K562 (cell line): ENCODE measurements at regions not wholly inside any gene's neighbourhood (a gene's known extent, or its start where the extent isn't known, plus 50 kb on each side); places are given as distances from the start of the nearest gene placed in this dataset.

Experiments used
- ATAC-seq: fragments of 200-7000 bp; cut with Tn5 transposase; 3 replicates; pipeline ENCODE4 v1.9.1; 2020; ENCODE audit warnings: moderate library complexity
- BruUV-seq: library from RNA; stranded (reverse); fragments of 400-500 nt; replicated peaks from 2 replicates; lab custom pipeline; 2021; lab: Mats Ljungman, UMichigan
- CTCF ChIA-PET: fragments of 300-600 bp; formaldehyde crosslinking; extraction: SDS; loops from one replicate; lab custom pipeline; 2021; ENCODE audit warnings: low intra/inter-chr PET ratio; lab: Yijun Ruan, JAX
- POLR2A ChIA-PET: fragments of 300-600, 350-650 bp; sonication (Branson Sonifier 250); formaldehyde crosslinking; extraction: SDS; loops from one replicate; lab custom pipeline; 2021; ENCODE audit warnings: antibody characterized with exemption, inconsistent platforms; lab: Yijun Ruan, JAX
- DNase-seq, 4 experiments: peaks; one replicate each; pipeline versions ENCODE4 v3.0.0 to v3.0.0-alpha.2; 2011 to 2018; ENCODE audit warnings: low spot score in 3 of 4, mixed read lengths in 3 of 4; ENCODE audit errors: extremely low read depth in 1 of 4
- FAIRE-seq: peaks from 2 replicates; lab custom pipeline; 2011; peaks lifted over from hg19 to GRCh38; lab: Jason Lieb, UNC
- H2AFZ ChIP-seq: 2 replicates; pipeline ENCODE4 v1.6.0; 2011; ENCODE audit warnings: low read depth, low read length, control low read depth, inconsistent platforms
- H3K27ac ChIP-seq: fragments of 200-600 bp; 3 replicates; pipeline ENCODE4 v1.8.0; 2011; ENCODE audit warnings: low read depth, mild to moderate bottlenecking, control low read depth, inconsistent platforms, low read length, moderate library complexity, mixed read lengths; ENCODE audit errors: extremely low read depth
- H3K27me3 ChIP-seq, 2 experiments: fragments of 300-600 bp in 1 of 2; 2 replicates in 1 of 2; 3 replicates in 1 of 2; pipeline versions ENCODE4 v1.6.0 to v1.8.0; 2011; ENCODE audit warnings: inconsistent platforms in 2 of 2, low read length in 2 of 2, mild to moderate bottlenecking in 1 of 2, mixed read lengths in 1 of 2, moderate library complexity in 1 of 2; ENCODE audit not compliant: control insufficient read depth in 2 of 2, insufficient read depth in 2 of 2
- H3K36me3 ChIP-seq: fragments of 300-600 bp; 3 replicates; pipeline ENCODE4 v1.8.0; 2011; ENCODE audit warnings: mild to moderate bottlenecking, low read length, inconsistent platforms; ENCODE audit not compliant: control insufficient read depth, insufficient read depth
- H3K4me1 ChIP-seq, 2 experiments: fragments of 200-600 bp in 1 of 2; replicated peaks in 1 of 2; 2 replicates in 1 of 2; 3 replicates in 1 of 2; pipeline versions ENCODE4 v1.5.1 to v1.8.0; 2011; ENCODE audit warnings: inconsistent platforms in 2 of 2, low read length in 2 of 2, mild to moderate bottlenecking in 1 of 2, mixed read lengths in 1 of 2, moderate library complexity in 1 of 2; ENCODE audit not compliant: control insufficient read depth in 2 of 2, insufficient read depth in 2 of 2
- H3K4me2 ChIP-seq: 2 replicates; pipeline ENCODE4 v1.6.1; 2011; ENCODE audit warnings: low read length, control low read depth, inconsistent platforms, mixed read lengths; ENCODE audit not compliant: insufficient read depth
- H3K4me3 ChIP-seq: fragments of 200-600 bp; sonication (generic), shearing (Covaris generic); 2 replicates; pipeline ENCODE4 v1.5.1; 2016; ENCODE audit warnings: control low read depth, inconsistent platforms
- H3K79me2 ChIP-seq: fragments of 200-600 bp; 3 replicates; pipeline ENCODE4 v1.8.0; 2011; ENCODE audit warnings: low read length, inconsistent platforms; ENCODE audit not compliant: control insufficient read depth, insufficient read depth
- H3K9ac ChIP-seq, 2 experiments: 2 replicates each; pipeline versions ENCODE4 v1.6.0 to v1.6.1; 2011; ENCODE audit warnings: low read depth in 2 of 2, low read length in 2 of 2, control low read depth in 1 of 2, inconsistent platforms in 1 of 2, mild to moderate bottlenecking in 1 of 2, mixed read lengths in 1 of 2; ENCODE audit not compliant: insufficient read depth in 1 of 2
- H3K9me1 ChIP-seq: one replicate; pipeline ENCODE4 v1.6.0; 2011; ENCODE audit warnings: inconsistent platforms, mild to moderate bottlenecking, low read length, moderate library complexity; ENCODE audit not compliant: control insufficient read depth, insufficient read depth
- H3K9me3 ChIP-seq: replicated peaks from 2 replicates; pipeline ENCODE4 v1.5.1; 2011; ENCODE audit warnings: low read depth, low read length, inconsistent platforms; ENCODE audit not compliant: control insufficient read depth, insufficient read depth
- H4K20me1 ChIP-seq: replicated peaks from 2 replicates; pipeline ENCODE4 v1.6.1; 2011; ENCODE audit warnings: low read length, inconsistent platforms, mixed read lengths; ENCODE audit not compliant: control insufficient read depth, insufficient read depth
- ESRRA ChIP-seq: fragments of 450-650 bp; IDR thresholded peaks from 2 replicates; pipeline ENCODE4 v1.6.1; 2014; ENCODE audit warnings: low read depth, mild to moderate bottlenecking, moderate library complexity, borderline replicate concordance
- MCM5 ChIP-seq: fragments of 450-650 bp; IDR thresholded peaks from 2 replicates; pipeline ENCODE4 v1.6.1; 2016; ENCODE audit warnings: low read depth
- NR2F6 ChIP-seq: fragments of 450-650 bp; formaldehyde crosslinking; IDR thresholded peaks from 2 replicates; pipeline ENCODE4 v1.4.0; 2020; ENCODE audit warnings: mild to moderate bottlenecking
- SIN3A ChIP-seq, 2 experiments: fragments of 150-350 bp in 1 of 2; IDR thresholded peaks; 2 replicates each; pipeline ENCODE4 v1.6.1; 2011 to 2016; ENCODE audit warnings: borderline replicate concordance in 2 of 2, low read depth in 2 of 2, low read length in 2 of 2, mild to moderate bottlenecking in 2 of 2, moderate library complexity in 2 of 2; ENCODE audit not compliant: control insufficient read depth in 1 of 2
- in situ Hi-C: fragments of 300-500 bp; cut with MboI; formaldehyde crosslinking; loops from 4 replicates; pipeline ENCODE4 v1.15.0; 2018; ENCODE audit warnings: inconsistent platforms, mixed read lengths
- intact Hi-C: fragments of 100-400 bp; cut with micrococcal nuclease; formaldehyde crosslinking; loops from 2 replicates; pipeline ENCODE4 v1.14.2; 2022
- TF ChIP-seq, protein P1 (sequence below), 2 experiments: fragments of 450-650 bp in 1 of 2; sonication (generic) in 1 of 2; formaldehyde crosslinking in 1 of 2; IDR thresholded peaks; 2 replicates each; pipeline versions ENCODE4 v1.7.1 to v1.9.0; 2016 to 2022; ENCODE audit warnings: inconsistent platforms in 1 of 2, mild to moderate bottlenecking in 1 of 2, missing genetic modification reagents in 1 of 2
- TF ChIP-seq, protein P2 (sequence below), 3 experiments: IDR thresholded peaks in 2 of 3; conservative IDR thresholded peaks in 1 of 3; 2 replicates each; pipeline ENCODE4 v1.5.1; 2011 to 2012; ENCODE audit warnings: low read length in 3 of 3, mild to moderate bottlenecking in 3 of 3, control low read depth in 2 of 3, improper control_type of control experiment in 1 of 3, inconsistent platforms in 1 of 3, low read depth in 1 of 3, mixed read lengths in 1 of 3, moderate library complexity in 1 of 3; ENCODE audit not compliant: insufficient read depth in 2 of 3

GRCh38 chr13:74024856-74025255, 109.3 kb downstream of the KLF12 start:
- Histone ChIP-seq H3K9ac (no peak overlapping the region), H3K4me3 (no peak overlapping the region), H3K27ac (no peak overlapping the region), H3K4me1 (no peaks in the 10 kb centered on the region), H3K9me3 (no peaks in the 10 kb centered on the region), H3K9me1 (no peaks in the 10 kb centered on the region), H2AFZ (no peak overlapping the region), H3K27me3 (no peaks in the 10 kb centered on the region), H3K36me3 (no peaks in the 10 kb centered on the region), H3K4me2 (no peak overlapping the region), H4K20me1 (no peaks in the 10 kb centered on the region), H3K79me2 (no peaks in the 10 kb centered on the region)
- ATAC-seq (no peak), FAIRE-seq (no peak), DNase-seq (no peak)
- in situ Hi-C loops, result no loop called here
- CTCF ChIA-PET, result no interaction called here
- POLR2A ChIA-PET, result no interaction called here
- intact Hi-C loops, result no loop called here
- BruUV-seq, result no TSS peak
- TF ChIP-seq ESRRA (no peak), NR2F6 (CRISPR knock-in tag) (no peak), MCM5 (no peak), SIN3A (IDR thresholded peaks at IDR 0.05; ENCODE audit: borderline replicate concordance in 2 of 2, control insufficient read depth in 1 of 2, low read depth in 2 of 2, low read length in 2 of 2) (no peak)
- TF ChIP-seq, protein P1, sequence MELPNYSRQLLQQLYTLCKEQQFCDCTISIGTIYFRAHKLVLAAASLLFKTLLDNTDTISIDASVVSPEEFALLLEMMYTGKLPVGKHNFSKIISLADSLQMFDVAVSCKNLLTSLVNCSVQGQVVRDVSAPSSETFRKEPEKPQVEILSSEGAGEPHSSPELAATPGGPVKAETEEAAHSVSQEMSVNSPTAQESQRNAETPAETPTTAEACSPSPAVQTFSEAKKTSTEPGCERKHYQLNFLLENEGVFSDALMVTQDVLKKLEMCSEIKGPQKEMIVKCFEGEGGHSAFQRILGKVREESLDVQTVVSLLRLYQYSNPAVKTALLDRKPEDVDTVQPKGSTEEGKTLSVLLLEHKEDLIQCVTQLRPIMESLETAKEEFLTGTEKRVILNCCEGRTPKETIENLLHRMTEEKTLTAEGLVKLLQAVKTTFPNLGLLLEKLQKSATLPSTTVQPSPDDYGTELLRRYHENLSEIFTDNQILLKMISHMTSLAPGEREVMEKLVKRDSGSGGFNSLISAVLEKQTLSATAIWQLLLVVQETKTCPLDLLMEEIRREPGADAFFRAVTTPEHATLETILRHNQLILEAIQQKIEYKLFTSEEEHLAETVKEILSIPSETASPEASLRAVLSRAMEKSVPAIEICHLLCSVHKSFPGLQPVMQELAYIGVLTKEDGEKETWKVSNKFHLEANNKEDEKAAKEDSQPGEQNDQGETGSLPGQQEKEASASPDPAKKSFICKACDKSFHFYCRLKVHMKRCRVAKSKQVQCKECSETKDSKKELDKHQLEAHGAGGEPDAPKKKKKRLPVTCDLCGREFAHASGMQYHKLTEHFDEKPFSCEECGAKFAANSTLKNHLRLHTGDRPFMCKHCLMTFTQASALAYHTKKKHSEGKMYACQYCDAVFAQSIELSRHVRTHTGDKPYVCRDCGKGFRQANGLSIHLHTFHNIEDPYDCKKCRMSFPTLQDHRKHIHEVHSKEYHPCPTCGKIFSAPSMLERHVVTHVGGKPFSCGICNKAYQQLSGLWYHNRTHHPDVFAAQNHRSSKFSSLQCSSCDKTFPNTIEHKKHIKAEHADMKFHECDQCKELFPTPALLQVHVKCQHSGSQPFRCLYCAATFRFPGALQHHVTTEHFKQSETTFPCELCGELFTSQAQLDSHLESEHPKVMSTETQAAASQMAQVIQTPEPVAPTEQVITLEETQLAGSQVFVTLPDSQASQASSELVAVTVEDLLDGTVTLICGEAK (IDR thresholded peaks at IDR 0.05), result no peak
- TF ChIP-seq, protein P1 (CRISPR knock-in tag; IDR thresholded peaks at IDR 0.05), result no peak
- TF ChIP-seq, protein P2, sequence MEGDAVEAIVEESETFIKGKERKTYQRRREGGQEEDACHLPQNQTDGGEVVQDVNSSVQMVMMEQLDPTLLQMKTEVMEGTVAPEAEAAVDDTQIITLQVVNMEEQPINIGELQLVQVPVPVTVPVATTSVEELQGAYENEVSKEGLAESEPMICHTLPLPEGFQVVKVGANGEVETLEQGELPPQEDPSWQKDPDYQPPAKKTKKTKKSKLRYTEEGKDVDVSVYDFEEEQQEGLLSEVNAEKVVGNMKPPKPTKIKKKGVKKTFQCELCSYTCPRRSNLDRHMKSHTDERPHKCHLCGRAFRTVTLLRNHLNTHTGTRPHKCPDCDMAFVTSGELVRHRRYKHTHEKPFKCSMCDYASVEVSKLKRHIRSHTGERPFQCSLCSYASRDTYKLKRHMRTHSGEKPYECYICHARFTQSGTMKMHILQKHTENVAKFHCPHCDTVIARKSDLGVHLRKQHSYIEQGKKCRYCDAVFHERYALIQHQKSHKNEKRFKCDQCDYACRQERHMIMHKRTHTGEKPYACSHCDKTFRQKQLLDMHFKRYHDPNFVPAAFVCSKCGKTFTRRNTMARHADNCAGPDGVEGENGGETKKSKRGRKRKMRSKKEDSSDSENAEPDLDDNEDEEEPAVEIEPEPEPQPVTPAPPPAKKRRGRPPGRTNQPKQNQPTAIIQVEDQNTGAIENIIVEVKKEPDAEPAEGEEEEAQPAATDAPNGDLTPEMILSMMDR (IDR thresholded peaks at IDR 0.05 in 2 of 3, conservative IDR thresholded peaks at IDR 0.05 in 1 of 3; ENCODE audit: insufficient read depth in 2 of 3, low read depth in 1 of 3, low read length in 3 of 3), result no peak
